Trophoblast cell (in vitro differentiated cells and primary cell): ENCODE measurements at regions not wholly inside any gene's neighbourhood (a gene's known extent, or its start where the extent isn't known, plus 50 kb on each side); places are given as distances from the start of the nearest gene placed in this dataset.

Experiments used
- DNase-seq, 2 donors: peaks; one replicate each; pipeline ENCODE4 v3.0.0-alpha.2; 2016
- H2AFZ ChIP-seq: 2 replicates; pipeline ENCODE4 v1.6.1; 2013; ENCODE audit warnings: low read length, moderate library complexity, mild to moderate bottlenecking; ENCODE audit not compliant: insufficient read depth, poor library complexity
- H2AK5ac ChIP-seq: 2 replicates; pipeline ENCODE4 v1.6.1; 2013; ENCODE audit warnings: mild to moderate bottlenecking, low read length
- H2BK120ac ChIP-seq: 2 replicates; pipeline ENCODE4 v1.6.1; 2013; ENCODE audit warnings: low read length, mild to moderate bottlenecking, moderate library complexity; ENCODE audit not compliant: insufficient read depth, poor library complexity
- H2BK12ac ChIP-seq: 2 replicates; pipeline ENCODE4 v1.6.1; 2013; ENCODE audit warnings: mild to moderate bottlenecking, low read length, moderate library complexity
- H2BK5ac ChIP-seq: 2 replicates; pipeline ENCODE4 v1.6.1; 2013; ENCODE audit warnings: low read length, low read depth, moderate library complexity, mild to moderate bottlenecking; ENCODE audit not compliant: poor library complexity
- H3K14ac ChIP-seq: 2 replicates; pipeline ENCODE4 v1.6.1; 2013; ENCODE audit warnings: mild to moderate bottlenecking, low read length
- H3K18ac ChIP-seq: 2 replicates; pipeline ENCODE4 v1.6.1; 2013; ENCODE audit warnings: mild to moderate bottlenecking, low read length
- H3K23ac ChIP-seq: 2 replicates; pipeline ENCODE4 v1.6.1; 2013; ENCODE audit warnings: low read length
- H3K27ac ChIP-seq: 2 replicates; pipeline ENCODE4 v1.5.1; 2013; ENCODE audit warnings: low read depth, mild to moderate bottlenecking, inconsistent platforms, low read length, moderate library complexity
- H3K27me3 ChIP-seq: 2 replicates; pipeline ENCODE4 v1.6.1; 2013; ENCODE audit warnings: inconsistent platforms, mild to moderate bottlenecking, low read length, moderate library complexity; ENCODE audit not compliant: insufficient read depth
- H3K36me3 ChIP-seq, 2 experiments: 1 replicate in 1 of 2; 2 replicates in 1 of 2; pipeline ENCODE4 v1.6.1; 2013; ENCODE audit warnings: low read length in 2 of 2, mild to moderate bottlenecking in 2 of 2, moderate library complexity in 1 of 2; ENCODE audit not compliant: insufficient read depth in 2 of 2, control insufficient read depth in 1 of 2
- H3K4ac ChIP-seq: 2 replicates; pipeline ENCODE4 v1.6.1; 2013; ENCODE audit warnings: low read depth, mild to moderate bottlenecking, low read length, moderate library complexity
- H3K4me1 ChIP-seq, 2 experiments: 1 replicate in 1 of 2; 2 replicates in 1 of 2; pipeline ENCODE4 v1.6.1; 2013; ENCODE audit warnings: low read length in 2 of 2, mild to moderate bottlenecking in 2 of 2, moderate library complexity in 1 of 2; ENCODE audit not compliant: insufficient read depth in 2 of 2, control insufficient read depth in 1 of 2
- H3K4me2 ChIP-seq: 2 replicates; pipeline ENCODE4 v1.6.1; 2013; ENCODE audit warnings: inconsistent platforms, mild to moderate bottlenecking, low read length, moderate library complexity
- H3K4me3 ChIP-seq: 2 replicates; pipeline ENCODE4 v1.5.1; 2013; ENCODE audit warnings: mild to moderate bottlenecking, low read depth, low read length, inconsistent platforms
- H3K79me1 ChIP-seq: one replicate; pipeline ENCODE4 v1.6.1; 2013; ENCODE audit warnings: low read length
- H3K79me2 ChIP-seq: 2 replicates; pipeline ENCODE4 v1.6.1; 2013; ENCODE audit warnings: low read length, mild to moderate bottlenecking; ENCODE audit not compliant: control insufficient read depth, insufficient read depth, poor library complexity
- H3K9ac ChIP-seq: 2 replicates; pipeline ENCODE4 v1.6.1; 2013; ENCODE audit warnings: mild to moderate bottlenecking, low read length
- H3K9me3 ChIP-seq: 2 replicates; pipeline ENCODE4 v1.6.1; 2013; ENCODE audit warnings: low read depth, mild to moderate bottlenecking, control low read depth, inconsistent platforms, low read length; ENCODE audit not compliant: insufficient read depth
- H4K12ac ChIP-seq: 2 replicates; pipeline ENCODE4 v1.6.1; 2013; ENCODE audit warnings: low read depth, mild to moderate bottlenecking, low read length, moderate library complexity
- H4K8ac ChIP-seq: 2 replicates; pipeline ENCODE4 v1.6.1; 2013; ENCODE audit warnings: low read depth, mild to moderate bottlenecking, low read length, moderate library complexity
- H4K91ac ChIP-seq: one replicate; pipeline ENCODE4 v1.6.1; 2013; ENCODE audit warnings: low read depth, mild to moderate bottlenecking, low read length, moderate library complexity
- WGBS: extraction: QIAGEN DNeasy Blood & Tissue Kit; methylation state at CpG from one replicate; pipeline ENCODE4 v1.1.7; 2013; ENCODE audit warnings: missing lambda C conversion rate; ENCODE audit not compliant: insufficient read length, insufficient coverage; ENCODE audit errors: extremely low coverage; 5-methylcytosine and 5-hydroxymethylcytosine counted together

DNA sequence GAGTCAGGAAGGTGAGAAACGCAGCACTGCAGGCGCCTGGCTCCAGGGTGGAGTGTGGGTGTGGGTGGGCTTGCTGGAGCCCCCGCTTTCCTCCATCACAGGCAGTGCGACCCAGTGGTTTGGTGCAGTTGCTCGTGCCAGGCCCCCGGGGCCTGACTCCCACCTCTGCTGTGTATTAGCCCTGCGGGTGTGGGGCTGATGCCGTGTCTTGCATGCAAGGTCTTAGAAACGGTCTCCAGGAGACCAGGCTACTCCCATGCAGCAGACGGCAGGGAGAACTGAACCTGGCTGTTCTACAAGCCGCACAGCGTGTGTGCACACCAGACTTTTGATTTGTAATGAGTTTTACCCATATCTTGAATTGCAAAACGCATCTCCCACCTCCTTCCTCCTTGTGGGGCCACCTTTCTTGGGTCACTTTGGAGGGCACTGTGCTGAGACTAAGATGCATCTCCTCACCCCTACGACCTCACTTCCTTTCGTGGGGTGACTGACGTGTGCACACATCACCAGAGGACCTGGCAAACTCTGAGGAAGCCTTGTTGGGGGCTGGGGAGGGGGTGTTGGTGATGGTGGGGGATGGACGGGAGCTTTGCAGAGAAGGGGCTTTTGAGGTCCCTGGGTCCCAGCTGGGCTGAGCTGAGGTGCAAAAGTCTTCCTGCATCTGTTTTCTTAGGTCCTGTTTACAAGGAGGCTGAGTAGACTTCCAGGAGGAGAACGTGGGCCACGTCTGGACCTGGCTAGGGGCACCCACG is 101.8 kb upstream of the TNRC6C start:
- H2BK120ac ChIP-seq: no peak overlapping the region
- H4K91ac ChIP-seq: no peak overlapping the region
- no peak overlapping the region for H2AFZ ChIP-seq
- no peak for DNase-seq
- no peak overlapping the region for H2BK12ac ChIP-seq
- no CpG with 5 or more reads among the region's 20 CpGs for WGBS
- no peak overlapping the region for H3K9ac ChIP-seq
- H4K12ac ChIP-seq: no peak overlapping the region
- no peak overlapping the region for H3K4me2 ChIP-seq
- no peak overlapping the region for H3K14ac ChIP-seq
- no peaks in the 10 kb centered on the region for H3K79me1 ChIP-seq
- no peak overlapping the region for H3K4ac ChIP-seq
- no peak overlapping the region for H3K23ac ChIP-seq
- H2BK5ac ChIP-seq: no peak overlapping the region
- no peak overlapping the region for H2AK5ac ChIP-seq
- H3K27me3 ChIP-seq: no peaks in the 10 kb centered on the region
- peaks cover 9% of the 10 kb centered on the region for H3K9me3 ChIP-seq
- H3K36me3 ChIP-seq: no peaks in the 10 kb centered on the region
- H3K4me1 ChIP-seq: no peaks in the 10 kb centered on the region
- no peaks in the 10 kb centered on the region for H3K79me2 ChIP-seq
- H3K18ac ChIP-seq: no peak overlapping the region
- H4K8ac ChIP-seq: no peak overlapping the region
- no peak overlapping the region for H3K27ac ChIP-seq
- no peak overlapping the region for H3K4me3 ChIP-seq

DNA sequence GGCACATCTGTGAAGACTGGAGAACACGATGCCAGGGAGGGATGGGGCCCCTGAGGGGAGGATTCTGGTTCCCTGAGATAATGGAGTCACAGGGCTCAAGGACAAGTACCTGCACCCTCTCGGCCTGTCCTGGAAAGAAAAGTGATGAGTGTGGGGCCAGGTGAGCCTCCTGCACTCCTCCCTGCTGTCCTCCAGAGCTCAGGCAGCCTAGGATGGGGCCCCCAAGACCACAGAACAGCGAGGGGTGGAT is 101.3 kb upstream of the TNRC6C start:
- Histone ChIP-seq H3K14ac (no peak overlapping the region), H2BK12ac (no peak overlapping the region), H3K27ac (no peak overlapping the region), H3K4me2 (no peak overlapping the region), H4K91ac (no peak overlapping the region), H3K79me2 (no peaks in the 10 kb centered on the region), H3K4me3 (no peak overlapping the region), H2BK5ac (no peak overlapping the region), H4K12ac (no peak overlapping the region), H4K8ac (no peak overlapping the region), H3K4ac (no peak overlapping the region), H2BK120ac (no peak overlapping the region), H3K9me3 (peaks cover 6% of the 10 kb centered on the region), H3K4me1 (no peaks in the 10 kb centered on the region), H3K9ac (no peak overlapping the region), H3K36me3 (no peaks in the 10 kb centered on the region), H3K18ac (no peak overlapping the region), H2AFZ (no peak overlapping the region), H3K23ac (no peak overlapping the region), H2AK5ac (no peak overlapping the region), H3K79me1 (no peaks in the 10 kb centered on the region), H3K27me3 (no peaks in the 10 kb centered on the region)
- WGBS: no CpG with 5 or more reads among the region's 3 CpGs
- no peak for DNase-seq

DNA sequence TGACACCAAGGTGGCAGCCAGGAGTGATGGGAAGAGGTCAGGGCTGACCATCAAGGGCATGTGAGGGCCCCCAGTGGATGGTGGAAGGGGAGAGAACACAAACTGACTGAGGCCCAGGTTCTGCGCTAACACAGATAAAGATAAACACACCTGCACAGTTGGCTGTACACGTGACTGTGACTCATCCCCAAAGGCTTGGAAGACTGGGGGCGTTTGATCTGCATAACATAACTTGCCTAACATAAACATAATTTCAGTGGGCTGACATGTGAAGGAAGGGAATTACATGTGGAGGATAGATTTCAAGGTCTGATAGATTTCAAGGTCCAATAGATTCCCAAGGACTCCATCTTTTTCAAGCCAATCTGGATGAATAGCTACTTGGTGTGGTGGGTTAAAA is 100.9 kb upstream of the TNRC6C start:
- no peaks in the 10 kb centered on the region for H3K79me2 ChIP-seq
- no peaks in the 10 kb centered on the region for H3K27me3 ChIP-seq
- no peaks in the 10 kb centered on the region for H3K36me3 ChIP-seq
- H3K79me1 ChIP-seq: no peaks in the 10 kb centered on the region
- H2AK5ac ChIP-seq: no peak overlapping the region
- no peak overlapping the region for H3K23ac ChIP-seq
- no peak overlapping the region for H3K27ac ChIP-seq
- H2BK120ac ChIP-seq: no peak overlapping the region
- no peak overlapping the region for H4K91ac ChIP-seq
- peaks cover 4% of the 10 kb centered on the region for H3K9me3 ChIP-seq
- WGBS: no CpG with 5 or more reads among the region's 3 CpGs
- H3K4ac ChIP-seq: no peak overlapping the region
- H3K9ac ChIP-seq: no peak overlapping the region
- no peaks in the 10 kb centered on the region for H3K4me1 ChIP-seq
- no peak overlapping the region for H3K4me2 ChIP-seq
- no peak for DNase-seq
- no peak overlapping the region for H3K18ac ChIP-seq
- H2BK12ac ChIP-seq: no peak overlapping the region
- no peak overlapping the region for H2BK5ac ChIP-seq
- no peak overlapping the region for H3K14ac ChIP-seq
- no peak overlapping the region for H4K8ac ChIP-seq
- H2AFZ ChIP-seq: no peak overlapping the region
- H4K12ac ChIP-seq: no peak overlapping the region
- no peak overlapping the region for H3K4me3 ChIP-seq

DNA sequence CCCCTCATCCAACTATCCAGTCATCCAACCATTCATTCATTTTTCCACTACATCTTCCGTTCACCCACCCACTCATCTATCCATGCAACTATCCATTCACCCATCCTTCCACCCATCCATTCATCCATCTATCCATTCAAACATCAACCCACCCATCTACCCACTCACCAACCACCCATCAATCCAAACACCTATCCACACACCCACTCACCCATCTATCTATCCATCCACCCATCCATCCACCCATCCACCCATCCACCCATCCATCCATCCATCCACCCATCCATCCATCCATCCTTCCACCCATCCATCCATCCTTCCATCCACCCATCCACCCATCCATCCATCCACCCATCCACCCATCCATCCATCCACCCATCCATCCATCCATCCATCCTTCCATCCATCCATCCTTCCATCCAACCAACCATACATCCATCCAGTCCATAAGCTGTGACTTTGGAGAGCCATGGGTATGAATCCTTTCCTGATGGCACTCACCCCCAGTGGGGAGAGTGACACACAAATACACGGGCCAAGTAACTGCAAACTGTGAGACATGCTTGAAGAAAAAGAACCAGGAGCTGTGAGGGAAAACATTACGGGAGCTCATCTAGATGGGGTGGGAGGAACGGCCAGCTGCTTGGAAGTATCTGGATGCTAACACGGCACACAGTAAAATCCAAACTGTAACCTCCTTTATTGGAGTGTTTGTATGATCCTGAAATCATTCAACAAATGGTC is 100.0 kb upstream of the TNRC6C start:
- Histone ChIP-seq H3K9ac (no peak overlapping the region), H2BK5ac (no peak overlapping the region), H2BK12ac (no peak overlapping the region), H3K14ac (no peak overlapping the region), H2BK120ac (no peak overlapping the region), H3K9me3 (peaks cover 4% of the 10 kb centered on the region), H3K79me2 (no peaks in the 10 kb centered on the region), H3K4me2 (no peak overlapping the region), H4K8ac (no peak overlapping the region), H4K12ac (no peak overlapping the region), H3K36me3 (no peaks in the 10 kb centered on the region), H3K18ac (no peak overlapping the region), H2AFZ (no peak overlapping the region), H3K23ac (no peak overlapping the region), H4K91ac (no peak overlapping the region), H3K4me3 (no peak overlapping the region), H3K79me1 (no peaks in the 10 kb centered on the region), H2AK5ac (no peak overlapping the region), H3K27me3 (no peaks in the 10 kb centered on the region), H3K27ac (no peak overlapping the region), H3K4ac (no peak overlapping the region), H3K4me1 (no peaks in the 10 kb centered on the region)
- WGBS: 100% methylated on average over 1 of the region's 5 CpGs
- DNase-seq: no peak
